Caco-2 (cell line): ENCODE measurements at regions not wholly inside any gene's neighbourhood (a gene's known extent, or its start where the extent isn't known, plus 50 kb on each side); places are given as distances from the start of the nearest gene placed in this dataset.

Experiments
- BruUV-seq: library from RNA; stranded (reverse); fragments of 400-500 nt; replicated peaks from 2 replicates; lab custom pipeline; 2021; lab: Mats Ljungman, UMichigan
- CTCF ChIA-PET: fragments of 300-600 bp; sonication (Branson Sonifier 250); formaldehyde crosslinking; loops from one replicate; lab custom pipeline; 2022; ENCODE audit warnings: antibody characterized with exemption; lab: Charles Lee
- POLR2A ChIA-PET: fragments of 300-600 bp; sonication (Branson Sonifier 250); formaldehyde crosslinking; loops from one replicate; lab custom pipeline; 2022; ENCODE audit warnings: antibody characterized with exemption; lab: Charles Lee
- DNase-seq, 2 experiments: peaks; one replicate each; pipeline versions ENCODE4 v3.0.0 to v3.0.0-alpha.2; 2020 to 2022
- H3K27me3 ChIP-seq: replicated peaks from 2 replicates; pipeline ENCODE4 v1.6.0; 2011; ENCODE audit warnings: low read length; ENCODE audit not compliant: control insufficient read depth, insufficient read depth
- H3K36me3 ChIP-seq: 2 replicates; pipeline ENCODE4 v1.5.1; 2011; ENCODE audit warnings: low read length; ENCODE audit not compliant: control insufficient read depth, insufficient read depth
- H3K4me1 ChIP-seq: fragments of 250-450 bp; sonication (Bioruptor Pico); 2 replicates; pipeline ENCODE4 v1.5.1; 2020; ENCODE audit warnings: mild to moderate bottlenecking
- H3K4me3 ChIP-seq: 2 replicates; pipeline ENCODE4 v1.5.1; 2011; ENCODE audit warnings: low read depth, mild to moderate bottlenecking, control low read depth, low read length
- H3K9me3 ChIP-seq: fragments of 250-450 bp; sonication (Bioruptor Pico); 2 replicates; pipeline ENCODE4 v1.5.1; 2020; ENCODE audit warnings: mild to moderate bottlenecking, moderate library complexity
- H3K27ac Mint-ChIP-seq: one replicate; pipeline ENCODE4 v1.8.0; 2022; ENCODE audit warnings: mixed read lengths; ENCODE audit not compliant: unreplicated experiment
- H3K27me3 Mint-ChIP-seq: one replicate; pipeline ENCODE4 v1.8.0; 2022; ENCODE audit warnings: mixed read lengths; ENCODE audit not compliant: insufficient read depth, unreplicated experiment
- H3K36me3 Mint-ChIP-seq: one replicate; pipeline ENCODE4 v1.8.0; 2022; ENCODE audit warnings: mild to moderate bottlenecking, mixed read lengths; ENCODE audit not compliant: insufficient read depth, unreplicated experiment
- H3K4me1 Mint-ChIP-seq: one replicate; pipeline ENCODE4 v1.8.0; 2022; ENCODE audit warnings: low read depth, mixed read lengths; ENCODE audit not compliant: unreplicated experiment
- H3K4me3 Mint-ChIP-seq: one replicate; pipeline ENCODE4 v1.8.0; 2022; ENCODE audit warnings: mild to moderate bottlenecking, moderate library complexity, mixed read lengths; ENCODE audit not compliant: unreplicated experiment
- H3K9me3 Mint-ChIP-seq: one replicate; pipeline ENCODE4 v1.8.0; 2022; ENCODE audit warnings: mixed read lengths; ENCODE audit not compliant: unreplicated experiment
- intact Hi-C: fragments of 100-400 bp; cut with micrococcal nuclease; formaldehyde crosslinking; loops from one replicate; pipeline ENCODE4 v1.10.0; 2022; ENCODE audit not compliant: unreplicated experiment
- TF ChIP-seq, protein P1 (sequence below), 2 experiments: fragments of 200-600 bp in 1 of 2; IDR thresholded peaks; 1 replicate in 1 of 2; 2 replicates in 1 of 2; pipeline versions ENCODE4 v1.5.1 to v1.8.0; 2011 to 2022; ENCODE audit warnings: antibody characterized with exemption in 1 of 2, control low read depth in 1 of 2, inconsistent platforms in 1 of 2, low read depth in 1 of 2, low read length in 1 of 2, mild to moderate bottlenecking in 1 of 2, moderate library complexity in 1 of 2; ENCODE audit not compliant: insufficient read depth in 1 of 2, severe bottlenecking in 1 of 2, unreplicated experiment in 1 of 2

DNA sequence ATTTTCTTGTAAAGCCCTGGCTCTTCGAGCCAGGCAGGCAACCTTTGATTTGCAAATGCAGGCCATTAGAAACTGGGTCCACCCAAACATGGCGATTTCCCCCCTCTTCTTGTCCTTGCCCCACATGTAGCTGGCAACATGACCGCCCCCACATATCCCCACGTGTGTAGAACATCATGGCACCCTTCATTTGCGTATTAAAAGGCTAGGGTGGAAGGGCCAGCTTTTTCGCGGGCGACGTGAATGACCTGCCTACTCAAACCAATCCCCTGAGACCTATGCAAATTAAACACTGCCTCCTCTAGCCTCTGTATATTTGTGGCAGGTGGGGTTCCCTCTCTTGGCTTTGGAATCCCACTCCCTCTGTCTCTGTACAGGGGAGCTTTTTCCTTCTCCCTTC lies 107.0 kb upstream of the CLINT1 start:
- H3K27me3 Mint-ChIP-seq = no peaks in the 10 kb centered on the region
- DNase-seq = peak in 1 of 2 experiments; percentile 4
- Histone ChIP-seq H3K27me3 (no peaks in the 10 kb centered on the region), H3K4me1 (no peaks in the 10 kb centered on the region), H3K4me3 (no peak overlapping the region), H3K36me3 (no peaks in the 10 kb centered on the region), H3K9me3 (no peaks in the 10 kb centered on the region)
- no peak overlapping the region for H3K27ac Mint-ChIP-seq
- H3K4me1 Mint-ChIP-seq = peaks cover 8% of the 10 kb centered on the region
- H3K4me3 Mint-ChIP-seq = no peak overlapping the region
- TF ChIP-seq, protein P1, sequence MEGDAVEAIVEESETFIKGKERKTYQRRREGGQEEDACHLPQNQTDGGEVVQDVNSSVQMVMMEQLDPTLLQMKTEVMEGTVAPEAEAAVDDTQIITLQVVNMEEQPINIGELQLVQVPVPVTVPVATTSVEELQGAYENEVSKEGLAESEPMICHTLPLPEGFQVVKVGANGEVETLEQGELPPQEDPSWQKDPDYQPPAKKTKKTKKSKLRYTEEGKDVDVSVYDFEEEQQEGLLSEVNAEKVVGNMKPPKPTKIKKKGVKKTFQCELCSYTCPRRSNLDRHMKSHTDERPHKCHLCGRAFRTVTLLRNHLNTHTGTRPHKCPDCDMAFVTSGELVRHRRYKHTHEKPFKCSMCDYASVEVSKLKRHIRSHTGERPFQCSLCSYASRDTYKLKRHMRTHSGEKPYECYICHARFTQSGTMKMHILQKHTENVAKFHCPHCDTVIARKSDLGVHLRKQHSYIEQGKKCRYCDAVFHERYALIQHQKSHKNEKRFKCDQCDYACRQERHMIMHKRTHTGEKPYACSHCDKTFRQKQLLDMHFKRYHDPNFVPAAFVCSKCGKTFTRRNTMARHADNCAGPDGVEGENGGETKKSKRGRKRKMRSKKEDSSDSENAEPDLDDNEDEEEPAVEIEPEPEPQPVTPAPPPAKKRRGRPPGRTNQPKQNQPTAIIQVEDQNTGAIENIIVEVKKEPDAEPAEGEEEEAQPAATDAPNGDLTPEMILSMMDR (IDR thresholded peaks at IDR 0.05; ENCODE audit: insufficient read depth in 1 of 2, low read depth in 1 of 2, low read length in 1 of 2, severe bottlenecking in 1 of 2, unreplicated experiment in 1 of 2) = no peak
- H3K9me3 Mint-ChIP-seq = no peaks in the 10 kb centered on the region
- no TSS peak for BruUV-seq
- ChIA-PET CTCF (interaction anchor here (1.3 kb wide), 1 partner anchor 17 kb away, joined by 3 read pairs; no protein-coding TSS in a partner anchor), POLR2A (no interaction called here)
- intact Hi-C loops = no loop called here
- H3K36me3 Mint-ChIP-seq = no peaks in the 10 kb centered on the region

DNA sequence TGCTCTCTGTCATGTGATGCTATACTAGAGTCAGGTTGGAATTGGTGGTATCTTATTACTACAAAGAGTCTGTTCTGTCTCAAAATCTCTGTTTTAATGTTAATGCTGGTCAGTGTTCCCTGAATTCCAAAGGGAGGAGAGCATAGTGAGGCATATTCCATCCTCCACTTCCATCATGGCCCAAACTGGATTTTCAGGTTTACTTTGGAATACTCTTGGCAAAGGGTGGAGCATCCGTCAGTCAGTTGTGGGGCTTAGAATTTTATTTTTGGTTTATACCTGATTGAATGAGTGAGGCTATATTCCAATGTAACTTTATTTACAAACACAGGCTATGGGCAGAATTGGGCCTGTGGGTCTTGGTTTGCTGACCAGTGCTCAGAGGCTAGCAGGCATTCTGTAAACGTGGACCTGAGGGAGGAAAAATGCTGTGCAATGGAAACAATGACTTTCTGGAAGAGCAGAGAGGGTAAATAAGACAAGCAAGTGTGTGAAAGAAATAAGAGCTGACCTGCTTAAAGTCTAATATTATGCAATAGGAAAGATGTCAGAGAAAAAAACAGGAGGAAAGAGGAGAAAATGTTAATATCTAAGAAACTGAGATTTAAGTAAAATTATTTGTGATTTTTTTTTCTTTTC lies 106.2 kb upstream of the CLINT1 start:
- Mint-ChIP-seq H3K9me3 (no peaks in the 10 kb centered on the region), H3K27me3 (no peaks in the 10 kb centered on the region), H3K27ac (no peak overlapping the region), H3K4me1 (peaks cover 8% of the 10 kb centered on the region), H3K4me3 (no peak overlapping the region), H3K36me3 (no peaks in the 10 kb centered on the region)
- BruUV-seq = no TSS peak
- ChIA-PET CTCF (no interaction called here), POLR2A (no interaction called here)
- Histone ChIP-seq H3K27me3 (no peaks in the 10 kb centered on the region), H3K4me3 (no peak overlapping the region), H3K9me3 (no peaks in the 10 kb centered on the region), H3K4me1 (no peaks in the 10 kb centered on the region), H3K36me3 (no peaks in the 10 kb centered on the region)
- peak in 1 of 2 experiments; percentile 5 for DNase-seq
- intact Hi-C loops = no loop called here
- TF ChIP-seq, protein P1 (IDR thresholded peaks at IDR 0.05; ENCODE audit: insufficient read depth in 1 of 2, low read depth in 1 of 2, low read length in 1 of 2, severe bottlenecking in 1 of 2, unreplicated experiment in 1 of 2) = no peak

DNA sequence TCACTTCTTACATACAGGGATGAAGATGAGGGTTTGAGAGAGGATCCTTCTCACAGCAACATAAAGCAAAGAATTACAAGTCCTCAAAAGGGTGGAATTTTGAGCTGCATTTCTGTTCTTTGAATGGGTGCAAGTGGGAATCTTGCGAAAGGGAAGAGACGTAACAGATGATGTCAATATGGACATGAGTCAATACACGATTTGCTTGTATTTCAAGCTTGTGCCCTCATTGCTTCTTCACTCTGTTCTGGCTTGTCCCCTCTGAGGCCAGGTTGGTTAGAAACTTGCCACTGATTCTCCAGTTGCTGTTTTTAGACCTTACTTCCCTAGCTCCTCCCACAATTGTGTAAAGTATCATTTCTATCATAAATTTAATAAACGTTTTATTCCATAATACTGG lies 104.8 kb upstream of the CLINT1 start:
- H3K36me3 ChIP-seq = no peaks in the 10 kb centered on the region
- no TSS peak for BruUV-seq

More for the DNA sequence above, 104.8 kb upstream of the CLINT1 start:
- Histone ChIP-seq H3K4me3 (no peak overlapping the region), H3K27me3 (no peaks in the 10 kb centered on the region), H3K9me3 (no peaks in the 10 kb centered on the region), H3K4me1 (no peaks in the 10 kb centered on the region)
- Mint-ChIP-seq H3K4me1 (peaks cover 8% of the 10 kb centered on the region), H3K27ac (no peak overlapping the region), H3K36me3 (no peaks in the 10 kb centered on the region), H3K9me3 (no peaks in the 10 kb centered on the region), H3K4me3 (no peak overlapping the region), H3K27me3 (no peaks in the 10 kb centered on the region)
- intact Hi-C loops = no loop called here
- ChIA-PET CTCF (interaction anchor here (1.0 kb wide), 1 partner anchor 13 kb away, joined by 3 read pairs; no protein-coding TSS in a partner anchor), POLR2A (interaction anchor here (0.7 kb wide), 1 partner anchor 202 kb away, joined by 3 read pairs; no protein-coding TSS in a partner anchor)
- DNase-seq = peak in 1 of 2 experiments; percentile 2
- TF ChIP-seq, protein P1 (IDR thresholded peaks at IDR 0.05; ENCODE audit: insufficient read depth in 1 of 2, low read depth in 1 of 2, low read length in 1 of 2, severe bottlenecking in 1 of 2, unreplicated experiment in 1 of 2) = no peak
